Naive thymus-derived CD4-positive, alpha-beta T cell (primary cell): ENCODE measurements at regions not wholly inside any gene's neighbourhood (a gene's known extent, or its start where the extent isn't known, plus 50 kb on each side); places are given as distances from the start of the nearest gene placed in this dataset.
A peak's percentile ranks its signal among the peaks of the same experiment; 100 is the strongest.
"Not testable (repeated sequence)": the region's sequence is repeated elsewhere in the genome, so short reads cannot be mapped to it uniquely, and the experiment has no call there.

ENCODE experiments used
- ATAC-seq: fragments of 150-1000 bp; cut with Tn5 transposase; 2 replicates; pipeline ENCODE4 v1.10.0; 2021; ENCODE audit warnings: mild to moderate bottlenecking, moderate library complexity
- CTCF ChIA-PET: fragments of 350-600 bp; sonication (Branson Sonifier 250); formaldehyde crosslinking; loops from one replicate; lab custom pipeline; 2021; ENCODE audit warnings: antibody characterized with exemption; lab: Charles Lee
- POLR2A ChIA-PET: fragments of 350-600 bp; sonication (Branson Sonifier 250); formaldehyde crosslinking; loops from one replicate; lab custom pipeline; 2021; ENCODE audit warnings: antibody characterized with exemption, inconsistent platforms; lab: Charles Lee
- DNase-seq, 9 donors: peaks; one replicate each; pipeline versions ENCODE4 v3.0.0 to v3.0.0-alpha.2; 2020 to 2022; ENCODE audit warnings: mixed read lengths in 1 of 9
- H3K27ac ChIP-seq: one replicate; pipeline ENCODE4 v1.7.0; 2013; ENCODE audit warnings: mild to moderate bottlenecking, low read depth, low read length, moderate library complexity
- H3K27me3 ChIP-seq, 2 donors: one replicate each; pipeline ENCODE4 v1.7.0; 2013; ENCODE audit warnings: low read length in 2 of 2, mild to moderate bottlenecking in 2 of 2, moderate library complexity in 2 of 2; ENCODE audit not compliant: control insufficient read depth in 2 of 2, insufficient read depth in 2 of 2
- H3K36me3 ChIP-seq, 3 experiments: 1 replicate in 2 of 3; 2 replicates in 1 of 3; pipeline ENCODE4 v1.7.0; 2013; ENCODE audit warnings: low read length in 3 of 3, mild to moderate bottlenecking in 3 of 3, moderate library complexity in 1 of 3; ENCODE audit not compliant: insufficient read depth in 3 of 3, control insufficient read depth in 2 of 3
- H3K4me1 ChIP-seq, 2 donors: one replicate each; pipeline ENCODE4 v1.7.0; 2013; ENCODE audit warnings: low read length in 2 of 2, mild to moderate bottlenecking in 2 of 2, moderate library complexity in 1 of 2; ENCODE audit not compliant: control insufficient read depth in 2 of 2, insufficient read depth in 2 of 2
- H3K4me3 ChIP-seq: 2 replicates; pipeline ENCODE4 v1.7.0; 2013; ENCODE audit warnings: mild to moderate bottlenecking, low read length
- H3K9me3 ChIP-seq, 3 experiments: 1 replicate in 2 of 3; 2 replicates in 1 of 3; pipeline ENCODE4 v1.7.0; 2013; ENCODE audit warnings: low read length in 3 of 3; ENCODE audit not compliant: control insufficient read depth in 2 of 3
- H3K27ac Mint-ChIP-seq, 9 donors: one replicate each; pipeline ENCODE4 v1.8.0; 2020 to 2022; ENCODE audit warnings: mixed read lengths in 9 of 9, mild to moderate bottlenecking in 8 of 9, moderate library complexity in 5 of 9, inconsistent platforms in 2 of 9
- H3K27me3 Mint-ChIP-seq, 5 donors: one replicate each; pipeline ENCODE4 v1.8.0; 2021 to 2022; ENCODE audit warnings: mixed read lengths in 5 of 5, mild to moderate bottlenecking in 1 of 5
- H3K36me3 Mint-ChIP-seq, 5 donors: one replicate each; pipeline ENCODE4 v1.8.0; 2020 to 2022; ENCODE audit warnings: mixed read lengths in 5 of 5, mild to moderate bottlenecking in 3 of 5, inconsistent platforms in 1 of 5
- H3K4me1 Mint-ChIP-seq, 7 donors: one replicate each; pipeline ENCODE4 v1.8.0; 2020 to 2022; ENCODE audit warnings: mixed read lengths in 7 of 7, mild to moderate bottlenecking in 3 of 7, inconsistent platforms in 1 of 7
- H3K4me3 Mint-ChIP-seq, 10 donors: one replicate each; pipeline ENCODE4 v1.8.0; 2020 to 2022; ENCODE audit warnings: mild to moderate bottlenecking in 10 of 10, mixed read lengths in 10 of 10, moderate library complexity in 6 of 10, inconsistent platforms in 2 of 10
- H3K9me3 Mint-ChIP-seq, 11 donors: one replicate each; pipeline ENCODE4 v1.8.0; 2020 to 2022; ENCODE audit warnings: mixed read lengths in 11 of 11, mild to moderate bottlenecking in 4 of 11, inconsistent platforms in 1 of 11, moderate library complexity in 1 of 11
- intact Hi-C, 2 donors: fragments of 100-400 bp; cut with micrococcal nuclease; formaldehyde crosslinking; loops; one replicate each; pipeline ENCODE4 v1.15.1; 2023

DNA sequence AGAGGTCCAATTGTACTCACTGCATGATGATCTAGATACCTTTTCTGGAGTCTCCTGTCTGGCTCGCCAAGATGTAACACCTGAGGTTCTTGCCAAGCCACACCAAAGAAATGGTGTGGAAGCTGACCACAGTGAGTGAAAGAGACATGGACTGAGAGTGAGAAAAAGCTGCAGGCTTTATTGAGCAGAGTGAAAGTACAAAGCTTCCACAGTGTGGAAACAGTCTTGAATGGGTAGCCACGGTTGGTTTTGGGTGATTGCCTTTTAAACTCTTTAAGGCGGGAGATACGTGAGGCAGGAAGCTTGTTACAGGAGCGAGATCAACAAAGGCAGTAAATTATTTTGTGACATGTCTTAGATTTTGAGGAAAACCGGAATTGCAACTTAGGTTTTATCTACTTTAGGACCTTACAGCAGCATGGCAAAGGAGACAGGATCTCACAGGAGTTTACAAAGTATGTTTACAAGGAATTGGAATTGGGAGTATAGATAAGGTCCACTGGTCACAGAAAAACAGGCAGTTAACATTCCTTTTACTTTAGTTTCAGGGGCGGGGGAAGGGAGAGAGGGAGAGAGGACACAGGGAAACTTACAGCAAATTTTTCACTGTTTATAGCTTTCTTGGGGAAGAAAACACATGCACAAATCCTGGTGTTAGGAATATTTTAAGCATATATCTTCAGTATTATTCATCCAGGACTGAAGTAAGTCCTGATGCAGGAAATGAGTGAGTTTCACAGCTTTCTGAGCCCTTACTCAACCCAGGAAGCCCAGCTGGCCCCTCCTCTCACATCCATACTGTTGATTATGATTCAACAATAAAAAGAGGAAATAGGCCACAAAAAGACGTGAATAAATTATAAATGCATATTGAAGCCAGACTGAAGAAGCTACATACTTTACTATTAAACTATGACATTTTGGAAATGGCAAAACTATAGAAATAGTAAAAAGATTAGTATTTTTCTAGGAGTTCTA is 257.6 kb upstream of the MBL2 start:
- H3K4me3 ChIP-seq, DNase-seq: not testable (repeated sequence)

DNA sequence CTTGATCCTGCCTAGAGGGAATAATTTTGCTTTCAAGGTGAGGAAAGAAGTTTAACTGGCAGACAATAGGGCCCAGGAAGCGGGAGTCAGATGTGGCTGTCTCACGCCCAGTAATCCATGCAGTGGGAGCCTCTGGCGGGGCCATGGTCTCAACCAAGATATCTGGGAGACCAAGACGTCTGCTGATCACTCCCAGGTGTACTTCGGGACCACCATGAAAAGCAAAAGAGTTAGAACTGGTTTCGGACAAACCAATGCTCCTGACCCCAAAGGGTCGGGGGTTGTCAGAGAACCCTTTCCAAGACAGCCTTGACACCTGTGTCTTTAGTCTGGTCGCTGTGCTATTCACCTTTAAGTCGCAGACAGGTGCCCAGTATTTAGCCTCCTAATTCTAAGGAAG is 256.9 kb upstream of the MBL2 start:
- Mint-ChIP-seq H3K9me3 (peaks cover 0 to 6% (median 0%) of the 10 kb centered on the region in 11 donors), H3K4me1 (peaks cover 0 to 5% (median 0%) of the 10 kb centered on the region in 7 donors)

More for the DNA sequence above, 257.6 kb upstream of the MBL2 start:
- H3K9me3 ChIP-seq, H3K4me3 Mint-ChIP-seq, H3K27me3 Mint-ChIP-seq, H3K27ac ChIP-seq, H3K36me3 Mint-ChIP-seq, H3K9me3 Mint-ChIP-seq, H3K4me1 Mint-ChIP-seq, CTCF ChIA-PET, H3K27ac Mint-ChIP-seq, POLR2A ChIA-PET, intact Hi-C loops, H3K4me1 ChIP-seq, H3K36me3 ChIP-seq, H3K27me3 ChIP-seq: not testable (repeated sequence)
- peak; percentile 52 for ATAC-seq

DNA sequence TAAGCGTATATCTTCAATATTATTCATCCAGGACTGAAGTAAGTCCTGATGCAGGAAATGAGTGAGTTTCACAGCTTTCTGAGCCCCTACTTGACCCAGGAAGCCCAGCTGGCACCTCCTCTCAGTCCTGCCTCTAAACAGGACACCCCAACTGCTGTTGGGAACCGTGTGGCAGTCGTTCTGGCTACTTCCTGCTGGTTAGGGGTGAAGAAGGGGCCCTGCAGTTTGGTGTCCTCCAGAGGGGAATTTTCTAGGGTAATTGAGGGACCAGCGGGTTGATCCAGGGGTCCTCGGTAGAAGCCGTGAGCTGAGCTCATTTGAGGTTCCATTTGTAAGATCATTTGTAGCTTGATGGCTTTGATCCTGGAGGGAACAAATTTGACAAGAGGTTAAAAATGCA is 253.2 kb upstream of the MBL2 start:
- H3K27ac Mint-ChIP-seq, CTCF ChIA-PET, H3K27me3 ChIP-seq, H3K27ac ChIP-seq, H3K4me3 Mint-ChIP-seq, H3K9me3 Mint-ChIP-seq, H3K27me3 Mint-ChIP-seq, DNase-seq, intact Hi-C loops, H3K4me1 ChIP-seq, H3K4me1 Mint-ChIP-seq, POLR2A ChIA-PET, H3K4me3 ChIP-seq, ATAC-seq, H3K9me3 ChIP-seq, H3K36me3 Mint-ChIP-seq, H3K36me3 ChIP-seq: not testable (repeated sequence)

More for the DNA sequence above, 256.9 kb upstream of the MBL2 start:
- H3K27ac ChIP-seq: no peak overlapping the region
- DNase-seq (no peak), ATAC-seq (no peak)
- Mint-ChIP-seq H3K27me3 (no peaks in the 10 kb centered on the region), H3K27ac (no peak overlapping the region), H3K36me3 (no peaks in the 10 kb centered on the region), H3K4me3 (no peak overlapping the region)
- H3K4me1 ChIP-seq: no peaks in the 10 kb centered on the region
- POLR2A ChIA-PET: no interaction called here
- no peaks in the 10 kb centered on the region for H3K36me3 ChIP-seq
- CTCF ChIA-PET: no interaction called here
- no peaks in the 10 kb centered on the region for H3K9me3 ChIP-seq
- no peak overlapping the region for H3K4me3 ChIP-seq
- intact Hi-C loops: no loop called here
- no peaks in the 10 kb centered on the region for H3K27me3 ChIP-seq

DNA sequence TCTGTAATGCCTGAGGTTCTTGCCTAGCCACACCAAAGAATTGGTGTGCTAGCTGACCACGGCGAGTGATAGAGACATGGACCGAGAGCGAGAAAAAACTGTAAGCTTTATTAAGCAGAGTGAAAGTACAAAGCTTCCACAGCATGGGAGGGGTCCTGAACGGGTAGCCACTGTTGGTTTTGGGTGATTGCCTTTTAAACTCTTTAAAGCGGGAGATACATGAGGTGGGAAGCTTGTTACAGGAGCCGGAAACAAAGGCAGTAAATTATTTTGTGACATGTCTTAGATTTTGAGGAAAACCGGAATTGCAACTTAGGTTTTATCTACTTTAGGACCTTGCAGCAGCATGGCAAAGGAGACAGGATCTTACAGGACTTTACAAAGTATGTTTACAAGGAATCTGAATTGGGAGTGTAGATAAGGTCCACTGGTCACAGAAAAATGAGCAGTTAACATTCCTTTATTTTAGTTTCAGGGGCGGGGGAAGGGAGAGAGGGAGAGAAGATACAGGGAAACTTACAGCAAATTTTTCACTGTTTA is 252.7 kb upstream of the MBL2 start:
- Histone ChIP-seq H3K27me3 (no peaks in the 10 kb centered on the region), H3K27ac (no peak overlapping the region), H3K4me1 (no peaks in the 10 kb centered on the region), H3K4me3 (no peak overlapping the region), H3K36me3 (no peaks in the 10 kb centered on the region), H3K9me3 (no peaks in the 10 kb centered on the region)
- ChIA-PET CTCF (no interaction called here), POLR2A (no interaction called here)
- Mint-ChIP-seq H3K9me3 (peaks cover 0 to 8% (median 0%) of the 10 kb centered on the region in 11 donors), H3K27me3 (no peaks in the 10 kb centered on the region), H3K27ac (no peak overlapping the region), H3K36me3 (no peaks in the 10 kb centered on the region), H3K4me1 (peaks cover 0 to 5% (median 0%) of the 10 kb centered on the region in 7 donors), H3K4me3 (no peak overlapping the region)
- intact Hi-C loops: no loop called here
- DNase-seq (no peak), ATAC-seq (no peak)

DNA sequence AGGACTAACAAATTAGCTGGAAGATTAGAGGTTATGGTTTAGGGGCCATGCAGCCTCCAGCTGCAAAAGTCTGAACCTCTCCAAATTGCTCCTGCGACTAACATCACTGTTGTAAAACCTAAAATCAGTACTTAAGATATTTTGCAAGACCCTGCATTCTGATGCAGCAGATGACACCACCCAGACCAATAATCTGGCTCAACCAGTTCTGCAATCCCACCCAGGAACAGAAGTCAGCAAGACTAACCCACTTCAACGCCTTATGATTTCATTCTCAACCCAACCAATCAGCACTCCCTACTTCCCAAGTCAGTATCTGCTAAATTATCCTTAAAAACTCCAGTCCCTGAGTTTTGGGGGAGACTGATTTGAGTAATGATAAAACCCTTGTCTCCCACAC is 250.8 kb upstream of the MBL2 start:
- POLR2A ChIA-PET: no interaction called here
- H3K9me3 Mint-ChIP-seq: peaks cover 0 to 6% (median 2%) of the 10 kb centered on the region in 11 donors

DNA sequence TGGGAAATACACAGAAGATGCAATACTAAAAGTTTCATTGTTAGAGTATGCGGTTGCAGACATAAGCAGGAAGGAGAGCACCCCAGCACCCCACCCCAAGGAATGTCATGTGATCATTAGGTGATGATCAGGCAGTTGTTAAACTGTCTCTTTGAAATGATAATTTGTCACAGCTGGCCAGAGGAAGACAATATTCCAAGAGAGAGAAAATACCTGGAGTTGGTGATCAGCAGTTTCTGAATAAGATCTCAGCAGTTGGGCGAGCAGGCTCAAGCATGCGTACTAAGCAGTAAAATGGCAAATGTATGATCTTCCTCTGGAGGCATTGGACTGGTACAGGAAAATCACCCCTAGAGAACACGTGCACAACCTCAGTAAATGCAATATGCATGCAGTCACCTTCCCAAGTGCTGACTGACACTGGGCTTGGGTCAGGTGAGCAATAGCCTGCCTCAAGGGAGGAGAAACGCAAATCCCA is 250.1 kb upstream of the MBL2 start:
- ChIA-PET CTCF (no interaction called here), POLR2A (no interaction called here)
- Histone ChIP-seq H3K27me3 (no peaks in the 10 kb centered on the region), H3K4me3 (no peak overlapping the region), H3K9me3 (no peaks in the 10 kb centered on the region), H3K27ac (no peak overlapping the region), H3K4me1 (no peaks in the 10 kb centered on the region), H3K36me3 (no peaks in the 10 kb centered on the region)
- Mint-ChIP-seq H3K4me1 (peaks cover 0 to 5% (median 0%) of the 10 kb centered on the region in 7 donors), H3K27me3 (no peaks in the 10 kb centered on the region), H3K4me3 (no peak overlapping the region), H3K27ac (no peak overlapping the region), H3K36me3 (no peaks in the 10 kb centered on the region), H3K9me3 (peaks cover 0 to 6% (median 2%) of the 10 kb centered on the region in 11 donors)
- no peak for ATAC-seq
- intact Hi-C loops: no loop called here
- DNase-seq: no peak

More for the DNA sequence above, 250.8 kb upstream of the MBL2 start:
- H3K4me1 Mint-ChIP-seq: peaks cover 0 to 5% (median 0%) of the 10 kb centered on the region in 7 donors
- intact Hi-C loops: no loop called here
- no peak overlapping the region for H3K27ac ChIP-seq
- ATAC-seq (no peak), DNase-seq (no peak)
- H3K36me3 Mint-ChIP-seq: no peaks in the 10 kb centered on the region
- CTCF ChIA-PET: no interaction called here
- H3K4me3 Mint-ChIP-seq: no peak overlapping the region
- H3K36me3 ChIP-seq: no peaks in the 10 kb centered on the region
- no peaks in the 10 kb centered on the region for H3K27me3 ChIP-seq
- no peaks in the 10 kb centered on the region for H3K9me3 ChIP-seq
- H3K4me1 ChIP-seq: no peaks in the 10 kb centered on the region
- no peaks in the 10 kb centered on the region for H3K27me3 Mint-ChIP-seq
- H3K27ac Mint-ChIP-seq: no peak overlapping the region
- H3K4me3 ChIP-seq: no peak overlapping the region
